ENCODE measurements at regions not wholly inside any gene's neighbourhood (a gene's known extent, or its start where the extent isn't known, plus 50 kb on each side); places are given as distances from the start of the nearest gene placed in this dataset.

DNA sequence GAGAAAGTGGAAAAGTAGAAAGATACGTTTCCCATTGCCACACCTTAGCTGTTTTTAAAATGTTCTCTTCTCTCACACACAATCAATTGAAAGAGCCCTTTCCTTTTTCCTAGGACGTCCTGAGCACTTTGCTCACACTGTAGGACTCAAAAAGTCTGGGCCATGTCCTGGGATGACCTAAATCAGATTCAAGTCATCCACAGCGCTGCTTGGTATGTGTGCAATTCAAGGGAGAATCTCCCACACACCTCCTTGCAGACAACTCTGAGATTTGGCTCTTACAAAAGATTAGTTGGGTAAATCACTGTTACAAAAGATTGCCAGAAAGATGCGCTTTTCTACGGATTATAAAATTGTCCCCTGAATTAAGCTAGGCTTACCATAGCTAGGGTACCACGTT, 130.1 kb downstream of the RNASET2 start:
- no peak for TF ChIP-seq POLR2A (IDR thresholded peaks at IDR 0.05)
- TF ChIP-seq, protein P1, sequence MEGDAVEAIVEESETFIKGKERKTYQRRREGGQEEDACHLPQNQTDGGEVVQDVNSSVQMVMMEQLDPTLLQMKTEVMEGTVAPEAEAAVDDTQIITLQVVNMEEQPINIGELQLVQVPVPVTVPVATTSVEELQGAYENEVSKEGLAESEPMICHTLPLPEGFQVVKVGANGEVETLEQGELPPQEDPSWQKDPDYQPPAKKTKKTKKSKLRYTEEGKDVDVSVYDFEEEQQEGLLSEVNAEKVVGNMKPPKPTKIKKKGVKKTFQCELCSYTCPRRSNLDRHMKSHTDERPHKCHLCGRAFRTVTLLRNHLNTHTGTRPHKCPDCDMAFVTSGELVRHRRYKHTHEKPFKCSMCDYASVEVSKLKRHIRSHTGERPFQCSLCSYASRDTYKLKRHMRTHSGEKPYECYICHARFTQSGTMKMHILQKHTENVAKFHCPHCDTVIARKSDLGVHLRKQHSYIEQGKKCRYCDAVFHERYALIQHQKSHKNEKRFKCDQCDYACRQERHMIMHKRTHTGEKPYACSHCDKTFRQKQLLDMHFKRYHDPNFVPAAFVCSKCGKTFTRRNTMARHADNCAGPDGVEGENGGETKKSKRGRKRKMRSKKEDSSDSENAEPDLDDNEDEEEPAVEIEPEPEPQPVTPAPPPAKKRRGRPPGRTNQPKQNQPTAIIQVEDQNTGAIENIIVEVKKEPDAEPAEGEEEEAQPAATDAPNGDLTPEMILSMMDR (IDR thresholded peaks at IDR 0.05 in 4 of 5, conservative IDR thresholded peaks at IDR 0.05 in 1 of 5), result no peak
